Stomach (tissue), 8 donors: ENCODE measurements at regions not wholly inside any gene's neighbourhood (a gene's known extent, or its start where the extent isn't known, plus 50 kb on each side); places are given as distances from the start of the nearest gene placed in this dataset.
A peak's percentile ranks its signal among the peaks of the same experiment; 100 is the strongest.

ENCODE experiments used
- DNase-seq, 2 donors: peaks; one replicate each; pipeline versions ENCODE4 v3.0.0 to v3.0.0-alpha.2; 2013 to 2019
- H3K27ac ChIP-seq, 5 donors: fragments of 200-600 bp in 4 of 5; sonication (generic) in 4 of 5; one replicate each; pipeline ENCODE4 v1.5.1; 2013 to 2019; ENCODE audit warnings: mild to moderate bottlenecking in 1 of 5, moderate library complexity in 1 of 5
- H3K27me3 ChIP-seq, 3 donors: fragments of 200-600 bp; sonication (generic); one replicate each; pipeline ENCODE4 v1.5.1; 2017 to 2019; ENCODE audit warnings: mixed run types in 1 of 3
- H3K36me3 ChIP-seq, 4 donors: fragments of 200-600 bp; sonication (generic); 1 replicate in 3 of 4; 2 replicates in 1 of 4; pipeline ENCODE4 v1.5.1; 2016 to 2019
- H3K4me1 ChIP-seq, 4 donors: fragments of 200-600 bp; sonication (generic); one replicate each; pipeline ENCODE4 v1.5.1; 2016 to 2019
- H3K4me3 ChIP-seq, 4 donors: fragments of 200-600 bp; sonication (generic) in 3 of 4; one replicate each; pipeline ENCODE4 v1.5.1; 2016 to 2019; ENCODE audit warnings: mild to moderate bottlenecking in 1 of 4
- H3K9me3 ChIP-seq, 4 donors: fragments of 200-600 bp; sonication (generic); one replicate each; pipeline ENCODE4 v1.5.1; 2016 to 2019
- CTCF ChIP-seq, 7 experiments: fragments of 450-650 bp in 4 of 7; fragments of 200-600 bp in 3 of 7; sonication (generic) in 3 of 7; IDR thresholded peaks; one replicate each; pipeline ENCODE4 v1.5.1; 2016 to 2019; ENCODE audit warnings: antibody characterized with exemption in 7 of 7, control low read depth in 2 of 7, mild to moderate bottlenecking in 1 of 7
- EP300 ChIP-seq: sonication (generic); formaldehyde crosslinking; IDR thresholded peaks from one replicate; pipeline ENCODE4 v1.6.1; 2017; ENCODE audit warnings: antibody characterized with exemption
- POLR2A ChIP-seq, 4 donors: fragments of 450-650 bp; IDR thresholded peaks; one replicate each; pipeline ENCODE4 v1.6.1; 2016; ENCODE audit warnings: antibody characterized with exemption in 4 of 4, control low read depth in 2 of 4, mild to moderate bottlenecking in 1 of 4, moderate library complexity in 1 of 4
- POLR2AphosphoS5 ChIP-seq, 3 donors: sonication (generic); formaldehyde crosslinking; IDR thresholded peaks; one replicate each; pipeline ENCODE4 v1.6.1; 2016; ENCODE audit warnings: antibody characterized with exemption in 3 of 3
- WGBS, 5 donors: extraction: QIAGEN DNeasy Blood & Tissue Kit in 3 of 5; methylation state at CpG; one replicate each; pipeline versions ENCODE4 v1.1.5 to v1.1.7; 2013 to 2018; 5-methylcytosine and 5-hydroxymethylcytosine counted together
- intact Hi-C: fragments of 100-400 bp; cut with DNase I; formaldehyde crosslinking; loops from one replicate; pipeline ENCODE4 v1.15.1; 2023; ENCODE audit warnings: low total_unique reads
- donor health status: healthy with polysubstance abuse.
- donor health status: Bipolar disorder and iron deficiency.
- donor health status: healthy.

- no peak for DNase-seq
- peaks cover 0 to 2% (median 0%) of the 10 kb centered on the region in 4 donors for H3K9me3 ChIP-seq
- intact Hi-C loops: no loop called here
- TF ChIP-seq EP300: no peak
- TF ChIP-seq POLR2AphosphoS5 (IDR thresholded peaks at IDR 0.05): no peak
- TF ChIP-seq CTCF (IDR thresholded peaks at IDR 0.05): no peak
- TF ChIP-seq POLR2A (IDR thresholded peaks at IDR 0.05): no peak
- no peaks in the 10 kb centered on the region for H3K36me3 ChIP-seq
- no peak overlapping the region for H3K4me3 ChIP-seq
- H3K4me1 ChIP-seq: peaks cover 0 to 6% (median 0%) of the 10 kb centered on the region in 4 donors
- no peaks in the 10 kb centered on the region for H3K27me3 ChIP-seq
- no peak overlapping the region for H3K27ac ChIP-seq
These were observed 63.0 kb upstream of the TAF11L2 start for GRCh38 chr5:17434982-17435381.

- H3K4me3 ChIP-seq: peak overlapping the region in 1 of 4 donors; percentile 6
- H3K27me3 ChIP-seq: no peaks in the 10 kb centered on the region
- peaks cover 0 to 6% (median 0%) of the 10 kb centered on the region in 4 donors for H3K4me1 ChIP-seq
- no peak for DNase-seq
- intact Hi-C loops: no loop called here
- 56 to 72% (median 66%) methylated on average over 4 of the region's 4 CpGs for WGBS, 5 donors
- H3K36me3 ChIP-seq: no peaks in the 10 kb centered on the region
- TF ChIP-seq CTCF (IDR thresholded peaks at IDR 0.05): no peak
- no peak for TF ChIP-seq EP300
- TF ChIP-seq POLR2A (IDR thresholded peaks at IDR 0.05): no peak
- TF ChIP-seq POLR2AphosphoS5 (IDR thresholded peaks at IDR 0.05): no peak
- peak overlapping the region in 3 of 5 donors; percentile 37 to 64 (median 63) for H3K27ac ChIP-seq
- H3K9me3 ChIP-seq: peaks cover 0 to 9% (median 0%) of the 10 kb centered on the region in 4 donors
These were observed 61.7 kb upstream of the TAF11L2 start for GRCh38 chr5:17436350-17436749.

- TF ChIP-seq CTCF (IDR thresholded peaks at IDR 0.05) (no peak), EP300 (no peak), POLR2AphosphoS5 (IDR thresholded peaks at IDR 0.05) (no peak), POLR2A (IDR thresholded peaks at IDR 0.05) (no peak)
- DNase-seq: peak in 1 of 2 donors; percentile 24
- peak overlapping the region in 3 of 5 donors; percentile 37 to 64 (median 63) for H3K27ac ChIP-seq
- H3K9me3 ChIP-seq: peaks cover 0 to 9% (median 0%) of the 10 kb centered on the region in 4 donors
- WGBS, 5 donors: 55 to 67% (median 59%) methylated on average over 4 of the region's 4 CpGs
- H3K4me3 ChIP-seq: peak overlapping the region in 1 of 4 donors; percentile 6
- H3K27me3 ChIP-seq: no peaks in the 10 kb centered on the region
- no peaks in the 10 kb centered on the region for H3K36me3 ChIP-seq
- H3K4me1 ChIP-seq: peaks cover 0 to 6% (median 0%) of the 10 kb centered on the region in 4 donors
- intact Hi-C loops: no loop called here
These were observed 61.2 kb upstream of the TAF11L2 start for GRCh38 chr5:17436761-17437221.

- TF ChIP-seq POLR2A (IDR thresholded peaks at IDR 0.05) (no peak), CTCF (IDR thresholded peaks at IDR 0.05) (no peak), EP300 (no peak), POLR2AphosphoS5 (IDR thresholded peaks at IDR 0.05) (no peak)
- intact Hi-C loops: no loop called here
- no peaks in the 10 kb centered on the region for H3K27me3 ChIP-seq
- H3K4me3 ChIP-seq: no peak overlapping the region
- WGBS, 5 donors: 91 to 97% (median 95%) methylated on average over 4 of the region's 4 CpGs
- peak overlapping the region in 1 of 5 donors; percentile 63 for H3K27ac ChIP-seq
- peaks cover 0 to 6% (median 0%) of the 10 kb centered on the region in 4 donors for H3K4me1 ChIP-seq
- DNase-seq: no peak
- no peaks in the 10 kb centered on the region for H3K36me3 ChIP-seq
- peaks cover 0 to 9% (median 0%) of the 10 kb centered on the region in 4 donors for H3K9me3 ChIP-seq
These were observed 60.0 kb upstream of the TAF11L2 start for GRCh38 chr5:17438027-17438426.
